Tibial artery (tissue), 4 donors: ENCODE measurements at regions not wholly inside any gene's neighbourhood (a gene's known extent, or its start where the extent isn't known, plus 50 kb on each side); places are given as distances from the start of the nearest gene placed in this dataset.

Source experiments
- DNase-seq, 2 donors: peaks; one replicate each; pipeline ENCODE4 v3.0.0-alpha.2; 2019
- H3K27ac ChIP-seq, 2 donors: fragments of 200-600 bp; sonication (generic) in 1 of 2; 1 replicate in 1 of 2; 2 replicates in 1 of 2; pipeline ENCODE4 v1.5.1; 2018 to 2019; ENCODE audit warnings: mild to moderate bottlenecking in 1 of 2
- H3K27me3 ChIP-seq, 2 donors: fragments of 200-600 bp; sonication (generic) in 1 of 2; one replicate each; pipeline versions ENCODE4 v1.5.1 to v1.6.0; 2016 to 2019
- H3K36me3 ChIP-seq, 3 donors: fragments of 200-600 bp; sonication (generic) in 2 of 3; one replicate each; pipeline ENCODE4 v1.5.1; 2016 to 2019; ENCODE audit warnings: mild to moderate bottlenecking in 2 of 3
- H3K4me1 ChIP-seq, 4 donors: fragments of 200-600 bp; sonication (generic) in 2 of 4; 1 replicate in 3 of 4; 2 replicates in 1 of 4; pipeline ENCODE4 v1.5.1; 2016 to 2019
- H3K4me3 ChIP-seq, 2 donors: fragments of 200-600 bp; sonication (generic) in 1 of 2; 1 replicate in 1 of 2; 2 replicates in 1 of 2; pipeline ENCODE4 v1.5.1; 2018 to 2019; ENCODE audit warnings: mild to moderate bottlenecking in 2 of 2
- H3K9me3 ChIP-seq, 3 donors: fragments of 200-600 bp; sonication (generic) in 1 of 3; one replicate each; pipeline ENCODE4 v1.5.1; 2016 to 2019
- CTCF ChIP-seq, 2 experiments: fragments of 200-600 bp in 1 of 2; fragments of 450-650 bp in 1 of 2; IDR thresholded peaks; one replicate each; pipeline ENCODE4 v1.5.1; 2017 to 2019; ENCODE audit warnings: antibody characterized with exemption in 2 of 2, mild to moderate bottlenecking in 1 of 2, moderate library complexity in 1 of 2
- intact Hi-C: fragments of 100-400 bp; cut with DNase I; formaldehyde crosslinking; loops from one replicate; pipeline ENCODE4 v1.15.0; 2023; ENCODE audit warnings: low total_unique reads

- Histone ChIP-seq H3K27me3 (no peaks in the 10 kb centered on the region), H3K4me1 (no peaks in the 10 kb centered on the region), H3K36me3 (no peaks in the 10 kb centered on the region), H3K4me3 (no peak overlapping the region), H3K27ac (no peak overlapping the region), H3K9me3 (no peaks in the 10 kb centered on the region)
- no peak for TF ChIP-seq CTCF (IDR thresholded peaks at IDR 0.05)
- intact Hi-C loops: no loop called here
- no peak for DNase-seq
These were observed 832.0 kb upstream of the PRMT6 start for GRCh38 chr1:106224426-106224825.

DNA sequence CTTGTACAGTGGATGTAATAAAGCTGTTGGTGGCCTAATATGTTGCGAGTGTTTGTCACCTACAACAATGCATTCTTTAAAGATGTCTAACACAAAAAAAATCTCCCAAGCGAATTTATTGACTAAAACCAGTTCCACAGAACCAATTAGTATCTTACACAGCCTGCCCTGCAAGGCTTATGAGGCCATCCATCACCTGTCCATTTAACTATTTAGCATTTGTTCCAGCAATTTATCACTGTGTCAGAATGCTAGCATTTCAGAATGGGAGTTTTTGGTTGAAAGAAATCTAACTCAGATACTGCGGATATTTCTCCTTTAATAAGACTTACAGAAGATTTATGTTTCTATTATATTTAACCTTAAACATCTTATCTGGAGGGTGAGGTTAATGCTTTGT lies 831.1 kb upstream of the PRMT6 start:
- Histone ChIP-seq H3K27me3 (no peaks in the 10 kb centered on the region), H3K4me1 (no peaks in the 10 kb centered on the region), H3K27ac (no peak overlapping the region), H3K9me3 (no peaks in the 10 kb centered on the region), H3K36me3 (no peaks in the 10 kb centered on the region), H3K4me3 (no peak overlapping the region)
- no peak for TF ChIP-seq CTCF (IDR thresholded peaks at IDR 0.05)
- no peak for DNase-seq
- intact Hi-C loops: no loop called here

- Histone ChIP-seq H3K36me3 (no peaks in the 10 kb centered on the region), H3K4me1 (no peaks in the 10 kb centered on the region), H3K27me3 (no peaks in the 10 kb centered on the region), H3K4me3 (no peak overlapping the region), H3K9me3 (no peaks in the 10 kb centered on the region), H3K27ac (no peak overlapping the region)
- intact Hi-C loops: no loop called here
- TF ChIP-seq CTCF (IDR thresholded peaks at IDR 0.05): no peak
- no peak for DNase-seq
These were observed 829.9 kb upstream of the PRMT6 start for GRCh38 chr1:106226550-106226949.

GRCh38 chr1:106232128-106232527 lies 824.3 kb upstream of the PRMT6 start:
- no peak for DNase-seq
- H3K36me3 ChIP-seq: no peaks in the 10 kb centered on the region
- H3K9me3 ChIP-seq: no peaks in the 10 kb centered on the region
- H3K4me1 ChIP-seq: no peaks in the 10 kb centered on the region
- no peak overlapping the region for H3K27ac ChIP-seq
- no peak overlapping the region for H3K4me3 ChIP-seq
- no peak for TF ChIP-seq CTCF (IDR thresholded peaks at IDR 0.05)
- intact Hi-C loops: no loop called here
- no peaks in the 10 kb centered on the region for H3K27me3 ChIP-seq

DNA sequence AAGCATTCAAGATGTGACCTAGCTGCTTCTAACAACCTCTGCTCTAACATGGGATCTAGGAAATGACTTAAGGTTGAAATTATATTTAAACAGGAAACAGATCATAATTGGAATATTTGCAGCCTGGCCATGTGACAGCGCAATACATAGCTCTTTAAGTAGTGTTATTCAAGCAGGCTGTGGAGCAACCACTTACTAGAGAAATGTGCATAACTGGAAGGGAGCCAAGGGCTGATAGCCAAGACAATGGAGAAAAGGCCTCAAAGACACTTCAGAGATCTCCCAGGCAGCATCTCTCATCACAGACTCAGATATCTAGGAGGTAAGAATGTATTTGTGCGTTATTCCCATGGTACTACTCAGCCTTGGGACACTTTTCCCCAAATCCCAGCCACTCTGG lies 823.0 kb upstream of the PRMT6 start:
- intact Hi-C loops: no loop called here
- DNase-seq: no peak
- H3K27ac ChIP-seq: no peak overlapping the region
- no peaks in the 10 kb centered on the region for H3K27me3 ChIP-seq
- H3K9me3 ChIP-seq: no peaks in the 10 kb centered on the region
- H3K4me1 ChIP-seq: no peaks in the 10 kb centered on the region
- H3K4me3 ChIP-seq: no peak overlapping the region
- TF ChIP-seq CTCF (IDR thresholded peaks at IDR 0.05): no peak
- no peaks in the 10 kb centered on the region for H3K36me3 ChIP-seq

GRCh38 chr1:106249365-106249764 lies 807.1 kb upstream of the PRMT6 start:
- no peaks in the 10 kb centered on the region for H3K27me3 ChIP-seq
- no peak overlapping the region for H3K27ac ChIP-seq
- TF ChIP-seq CTCF (IDR thresholded peaks at IDR 0.05): no peak
- no peak for DNase-seq
- intact Hi-C loops: no loop called here
- H3K9me3 ChIP-seq: no peaks in the 10 kb centered on the region
- H3K36me3 ChIP-seq: no peaks in the 10 kb centered on the region
- no peaks in the 10 kb centered on the region for H3K4me1 ChIP-seq
- no peak overlapping the region for H3K4me3 ChIP-seq
